PC-3 (cell line): ENCODE measurements at regions not wholly inside any gene's neighbourhood (a gene's known extent, or its start where the extent isn't known, plus 50 kb on each side); places are given as distances from the start of the nearest gene placed in this dataset.

ENCODE experiments used
- CTCF ChIP-seq: fragments of 300-600 bp; sonication (generic); conservative IDR thresholded peaks from 2 replicates; pipeline ENCODE4 v1.5.1; 2017; ENCODE audit warnings: antibody characterized with exemption, low read depth, mild to moderate bottlenecking, low read length
- EZH2 ChIP-seq: fragments of 300-600 bp; sonication (generic); IDR thresholded peaks from one replicate; pipeline ENCODE4 v1.6.1; 2017; ENCODE audit warnings: antibody characterized with exemption, mild to moderate bottlenecking, low read length; ENCODE audit not compliant: unreplicated experiment

GRCh38 chr21:28311411-28312190, 681.1 kb downstream of the LTN1 start:
- no peak for TF ChIP-seq CTCF
- TF ChIP-seq EZH2, result no peak
